Inflammatory macrophage treated with lipopolysaccharide for 4 hours (primary cell): ENCODE measurements at regions not wholly inside any gene's neighbourhood (a gene's known extent, or its start where the extent isn't known, plus 50 kb on each side); places are given as distances from the start of the nearest gene placed in this dataset.
"Not testable (repeated sequence)": the region's sequence is repeated elsewhere in the genome, so short reads cannot be mapped to it uniquely, and the experiment has no call there.

Experiments used
- DNase-seq: peaks from one replicate; pipeline ENCODE4 v3.0.0-alpha.2; 2020

GRCh38 chr3:197459571-197459970 is 96.2 kb downstream of the BDH1 start:
- DNase-seq, result not testable (repeated sequence)

DNA sequence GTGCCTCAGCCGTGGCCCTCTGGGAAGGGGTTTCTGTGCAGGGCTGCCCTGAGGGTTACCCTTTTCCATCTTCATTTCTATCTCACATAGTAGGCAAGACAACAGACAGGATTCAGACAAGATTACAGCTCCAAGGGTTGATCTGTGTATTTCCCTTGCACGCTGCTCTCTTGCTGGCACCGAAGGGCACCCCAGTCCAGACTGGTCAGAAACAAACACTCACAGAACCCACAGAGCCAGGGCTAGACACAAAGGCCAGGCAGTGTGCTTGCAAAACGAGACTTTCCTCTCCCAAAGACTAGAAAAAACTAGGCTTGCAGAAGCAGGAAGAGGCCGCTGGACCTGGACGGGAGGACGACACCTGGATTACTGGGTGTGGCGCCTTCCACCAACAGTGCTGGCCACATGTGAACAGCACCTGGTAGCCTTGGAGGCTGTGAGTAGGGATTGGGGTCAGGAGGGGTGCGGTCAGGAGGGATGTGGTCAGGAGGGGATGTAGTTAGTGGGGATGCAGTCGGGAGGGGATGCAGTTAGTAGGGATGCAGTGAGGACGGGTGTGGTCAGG is 96.8 kb downstream of the BDH1 start:
- no peak for DNase-seq

- no peak for DNase-seq
These were observed 97.5 kb downstream of the BDH1 start for GRCh38 chr3:197458179-197458707.

DNA sequence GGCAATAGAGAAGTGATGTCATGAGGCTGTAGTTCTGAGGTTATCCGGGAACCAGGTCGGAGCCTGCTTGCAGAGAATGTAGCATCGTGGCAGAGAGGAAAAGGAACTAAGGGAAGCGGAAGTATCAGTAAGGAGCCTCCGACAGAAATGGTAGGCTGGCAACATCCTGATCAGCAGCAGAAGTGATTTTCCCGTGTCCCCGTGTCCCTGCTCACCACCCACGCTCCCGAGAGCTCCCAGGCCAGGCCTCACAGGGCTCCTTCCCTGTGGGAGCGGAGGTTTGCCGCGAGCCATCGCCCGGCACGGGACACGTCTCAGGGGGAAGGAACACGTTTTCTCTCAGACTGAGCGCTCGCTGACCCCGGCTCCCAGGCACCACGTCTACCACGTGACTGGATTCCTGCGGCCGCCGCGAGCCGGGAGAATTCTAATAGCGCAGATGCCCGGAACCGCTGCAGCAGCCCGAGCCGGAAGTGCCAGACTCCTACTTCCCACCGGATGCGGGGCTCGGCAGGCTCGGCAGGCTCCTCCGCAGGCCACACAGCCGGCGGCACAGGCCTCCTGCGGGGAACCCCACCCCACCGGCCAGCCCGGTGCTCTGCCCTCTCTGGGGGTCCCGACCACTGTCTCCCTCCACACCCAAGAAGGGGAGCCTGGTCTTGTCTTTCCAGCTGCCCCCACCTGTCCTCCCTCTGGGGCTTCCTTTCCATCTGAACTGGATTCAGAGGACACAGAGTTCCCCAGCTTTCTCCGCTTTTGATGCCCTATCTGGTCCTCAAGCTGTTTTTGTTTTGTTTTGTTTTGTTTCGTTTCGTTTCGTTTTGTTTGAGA is 99.3 kb downstream of the BDH1 start:
- peak; percentile 72 for DNase-seq

GRCh38 chr3:197454841-197455240 is 100.9 kb downstream of the BDH1 start:
- not testable (repeated sequence) for DNase-seq

- no peak for DNase-seq
These were observed 101.8 kb downstream of the BDH1 start for GRCh38 chr3:197454014-197454413.

- no peak for DNase-seq
These were observed 105.0 kb downstream of the BDH1 start for GRCh38 chr3:197450810-197451209.

GRCh38 chr3:197450308-197450707 is 105.5 kb downstream of the BDH1 start:
- no peak for DNase-seq

DNA sequence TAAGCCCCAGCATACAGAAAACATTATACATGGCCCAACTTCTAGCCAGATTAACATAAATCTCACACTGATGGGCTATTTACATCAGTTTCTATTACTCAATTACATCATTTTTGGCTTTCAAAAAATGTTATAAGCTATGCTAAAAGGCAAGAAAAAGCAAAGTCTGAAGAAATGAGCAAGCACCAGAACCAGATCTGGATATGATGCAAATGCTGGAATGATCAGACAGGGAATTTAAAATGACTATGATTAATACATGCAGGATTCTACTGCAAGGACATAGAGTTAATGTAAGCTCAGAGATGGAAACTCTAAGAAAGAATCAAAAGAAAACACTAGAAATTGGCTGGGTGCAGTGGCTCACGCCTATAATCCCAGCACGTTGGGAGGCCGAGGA is 106.6 kb downstream of the BDH1 start:
- not testable (repeated sequence) for DNase-seq

DNA sequence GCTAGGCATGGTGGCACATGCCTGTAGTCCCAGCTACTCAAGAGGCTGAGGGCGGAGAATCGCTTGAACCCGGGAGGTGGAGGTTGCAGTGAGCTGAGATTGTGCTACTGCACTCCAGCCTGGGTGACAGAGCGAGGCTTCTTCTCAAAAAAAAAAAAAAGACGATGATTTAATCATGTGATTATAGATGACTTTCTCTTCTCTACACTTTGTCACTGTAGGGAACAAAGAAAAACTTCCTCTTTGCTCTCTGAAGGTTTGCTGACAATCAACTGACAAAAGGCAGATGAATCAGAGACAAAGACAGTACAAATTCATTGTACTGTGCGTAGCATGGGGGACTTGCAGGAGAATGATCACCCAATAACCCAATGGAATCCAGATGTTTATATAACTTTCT is 108.0 kb downstream of the BDH1 start:
- peak; percentile 83 for DNase-seq

GRCh38 chr3:197447057-197447456 is 108.7 kb downstream of the BDH1 start:
- no peak for DNase-seq

DNA sequence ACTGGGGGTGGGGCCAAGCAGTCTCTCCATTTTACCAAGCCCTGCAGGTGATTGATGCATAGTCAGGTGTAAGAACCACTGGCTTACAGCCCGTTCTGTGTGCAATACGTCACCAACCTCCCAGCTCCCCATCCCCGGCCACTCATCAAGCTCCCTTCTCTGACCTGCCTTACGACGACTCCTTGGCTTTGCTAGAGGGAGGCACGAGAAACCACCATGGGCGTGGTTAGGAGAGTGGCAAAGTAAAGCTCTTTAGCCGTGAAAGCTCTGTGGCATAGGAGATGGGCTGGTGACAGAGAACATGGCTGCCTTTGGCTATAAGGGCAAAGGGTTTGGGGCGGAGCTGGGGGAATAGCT is 109.1 kb downstream of the BDH1 start:
- no peak for DNase-seq

DNA sequence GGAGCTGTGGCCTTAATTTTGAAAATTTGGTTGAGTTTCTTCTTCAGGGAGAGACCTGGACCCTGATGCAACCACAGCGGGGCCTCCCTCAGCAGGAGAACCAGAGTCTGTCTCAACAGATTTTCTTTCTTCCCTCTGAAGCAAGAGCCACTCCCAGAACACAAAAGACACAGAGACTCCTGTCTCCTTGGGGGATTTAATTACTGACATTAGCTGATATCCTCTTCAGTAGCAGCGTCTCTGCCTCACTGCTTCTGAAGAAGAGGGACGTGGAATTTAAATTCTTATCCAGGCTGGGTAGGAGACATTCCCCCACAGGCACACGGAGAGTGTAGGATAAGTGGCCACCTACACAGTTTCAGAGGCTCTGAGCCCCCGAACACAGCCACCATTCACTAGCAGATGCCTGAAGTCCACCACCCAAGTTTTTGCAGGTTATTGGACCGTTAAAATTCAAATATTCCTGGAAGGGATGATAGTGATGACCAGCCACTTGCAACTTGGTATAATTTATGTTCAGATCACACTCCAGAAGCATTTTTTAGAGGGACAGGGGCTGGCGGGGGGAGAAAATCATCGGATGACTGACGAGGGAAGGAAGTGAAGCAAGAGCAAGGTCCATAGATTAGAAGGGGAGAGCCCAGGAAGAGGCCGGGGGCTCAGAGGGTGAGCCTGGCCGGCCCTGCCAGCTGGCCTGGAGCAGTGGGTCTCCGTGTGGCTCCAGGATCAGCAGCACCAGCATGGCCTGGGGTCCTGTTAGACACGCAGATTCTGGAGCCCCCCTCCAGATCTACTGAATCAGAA is 109.7 kb downstream of the BDH1 start:
- no peak for DNase-seq

GRCh38 chr3:197444793-197445379 is 110.9 kb downstream of the BDH1 start:
- DNase-seq, result no peak

DNA sequence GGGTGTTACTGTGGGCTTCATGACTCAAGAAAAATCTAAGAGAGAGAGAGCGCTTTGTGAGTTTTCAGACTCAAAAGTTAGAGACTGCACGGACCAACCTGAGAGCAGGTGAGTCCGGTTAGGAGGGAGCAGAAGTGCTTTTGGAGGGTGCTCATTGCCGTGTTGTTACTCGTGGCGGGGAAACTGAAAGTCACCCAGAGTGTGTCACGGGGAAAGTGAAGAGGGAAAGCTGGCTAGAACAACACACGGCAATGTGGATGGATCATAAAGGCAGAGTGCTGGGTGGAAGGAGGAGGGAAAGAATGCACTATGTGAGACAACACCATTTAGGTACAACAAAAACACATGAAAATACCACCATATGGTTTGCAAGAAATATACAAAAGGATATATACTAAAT is 112.3 kb downstream of the BDH1 start:
- no peak for DNase-seq

GRCh38 chr3:197440717-197441303 is 115.0 kb downstream of the BDH1 start:
- DNase-seq, result no peak

DNA sequence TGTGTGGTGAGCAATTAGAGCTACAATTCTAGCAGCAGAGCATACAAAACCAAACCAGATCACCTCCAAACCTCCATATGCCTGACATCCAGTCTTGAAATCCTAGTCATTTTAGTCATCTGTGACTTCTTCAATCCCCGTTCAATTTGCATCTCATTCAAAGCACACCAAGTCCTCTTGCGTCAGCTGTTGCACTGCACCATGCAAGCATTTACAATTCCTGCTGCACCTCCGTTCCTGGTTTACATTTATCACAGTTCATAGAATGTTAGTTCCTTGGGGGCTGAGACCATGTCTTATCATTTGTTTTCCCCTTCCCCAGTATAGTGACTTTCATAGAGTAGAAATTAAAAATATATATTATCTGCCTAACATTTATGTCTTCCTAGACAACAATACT is 116.9 kb downstream of the BDH1 start:
- DNase-seq, result no peak

DNA sequence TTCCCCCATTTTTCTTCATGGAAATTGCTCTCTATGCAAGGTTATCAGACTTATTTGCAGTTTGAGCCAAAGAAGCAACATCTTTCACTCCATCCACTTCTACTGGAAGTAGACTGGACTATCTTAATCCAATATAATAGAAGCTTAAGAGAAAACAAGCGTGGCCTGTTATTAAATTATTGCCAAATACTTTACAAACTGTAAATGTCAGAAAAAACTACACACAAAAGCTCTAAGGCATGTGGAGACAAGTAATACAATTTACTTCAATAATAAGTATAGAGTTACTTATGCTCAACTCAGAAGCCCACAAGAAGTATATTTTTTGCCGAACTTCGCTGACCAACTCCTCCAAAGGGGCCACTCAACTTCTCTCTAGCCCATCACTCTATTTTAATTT is 120.3 kb downstream of the BDH1 start:
- no peak for DNase-seq

- no peak for DNase-seq
These were observed 120.9 kb downstream of the BDH1 start for GRCh38 chr3:197434830-197435229.

- no peak for DNase-seq
These were observed 123.2 kb downstream of the BDH1 start for GRCh38 chr3:197432384-197433127.

DNA sequence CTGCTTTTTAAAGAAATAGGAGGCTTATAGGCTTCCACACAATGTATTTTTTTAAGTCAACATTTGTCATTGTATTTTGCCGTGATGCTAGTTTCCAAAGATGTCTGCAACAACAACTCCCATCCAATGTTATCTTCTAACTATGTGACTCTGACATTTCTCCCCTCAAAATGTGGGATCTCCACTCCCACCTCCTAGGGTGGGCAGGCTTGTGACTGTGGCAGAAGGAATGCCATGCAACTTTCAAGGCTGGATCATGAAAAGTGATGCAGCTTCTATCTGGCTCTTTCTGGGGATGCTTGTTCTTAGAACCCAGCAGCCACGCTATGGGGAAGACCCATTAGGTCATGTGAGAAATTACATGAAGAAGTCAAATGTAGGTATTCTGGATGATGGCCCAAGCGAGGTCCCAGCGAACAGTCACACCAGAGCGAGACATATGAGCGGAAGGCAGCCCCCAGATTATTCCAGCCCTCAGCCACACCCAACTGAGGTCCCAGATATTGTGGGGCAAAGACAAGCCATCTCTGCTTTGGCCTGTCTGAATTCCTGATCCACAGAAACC is 124.3 kb downstream of the BDH1 start:
- no peak for DNase-seq

GRCh38 chr3:197430934-197431333 is 124.8 kb downstream of the BDH1 start:
- no peak for DNase-seq
